ENCODE measurements at regions not wholly inside any gene's neighbourhood (a gene's known extent, or its start where the extent isn't known, plus 50 kb on each side); places are given as distances from the start of the nearest gene placed in this dataset.
A peak's percentile ranks its signal among the peaks of the same experiment; 100 is the strongest.

DNA sequence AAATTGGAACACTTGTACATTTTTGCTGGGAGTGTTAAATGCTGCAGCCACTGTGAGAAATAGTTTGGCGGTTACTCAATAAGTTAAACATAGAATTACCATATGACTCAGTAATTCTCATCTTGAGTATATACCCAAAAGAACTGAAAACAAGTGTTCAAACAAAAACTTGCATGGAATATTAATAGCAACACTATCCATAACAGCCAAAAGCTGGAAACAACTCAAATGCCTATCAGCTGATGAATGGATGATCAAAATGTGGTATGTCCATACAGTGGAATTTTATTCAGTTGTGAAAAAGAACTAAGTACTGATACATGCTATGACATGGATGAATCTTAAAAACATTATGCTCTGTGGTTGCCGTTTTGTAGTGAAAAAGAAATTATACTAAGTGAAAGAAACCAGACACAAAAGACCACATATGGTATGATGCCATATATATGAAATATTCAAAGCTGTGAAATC is 63.0 kb upstream of the SP4 start (continued):
- no peak for TF ChIP-seq NFYA (IDR thresholded peaks at IDR 0.05; ENCODE audit: borderline replicate concordance, low read depth, low read length)
- TF ChIP-seq, protein P1, sequence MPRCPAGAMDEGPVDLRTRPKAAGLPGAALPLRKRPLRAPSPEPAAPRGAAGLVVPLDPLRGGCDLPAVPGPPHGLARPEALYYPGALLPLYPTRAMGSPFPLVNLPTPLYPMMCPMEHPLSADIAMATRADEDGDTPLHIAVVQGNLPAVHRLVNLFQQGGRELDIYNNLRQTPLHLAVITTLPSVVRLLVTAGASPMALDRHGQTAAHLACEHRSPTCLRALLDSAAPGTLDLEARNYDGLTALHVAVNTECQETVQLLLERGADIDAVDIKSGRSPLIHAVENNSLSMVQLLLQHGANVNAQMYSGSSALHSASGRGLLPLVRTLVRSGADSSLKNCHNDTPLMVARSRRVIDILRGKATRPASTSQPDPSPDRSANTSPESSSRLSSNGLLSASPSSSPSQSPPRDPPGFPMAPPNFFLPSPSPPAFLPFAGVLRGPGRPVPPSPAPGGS (IDR thresholded peaks at IDR 0.05; ENCODE audit: borderline replicate concordance, insufficient read depth, low read depth, low read length, poor library complexity, severe bottlenecking) = no peak
- TF ChIP-seq ATF7 (IDR thresholded peaks at IDR 0.05; ENCODE audit: low read depth) = peak; percentile 42; the same call in 1 of the 2 replicates

DNA sequence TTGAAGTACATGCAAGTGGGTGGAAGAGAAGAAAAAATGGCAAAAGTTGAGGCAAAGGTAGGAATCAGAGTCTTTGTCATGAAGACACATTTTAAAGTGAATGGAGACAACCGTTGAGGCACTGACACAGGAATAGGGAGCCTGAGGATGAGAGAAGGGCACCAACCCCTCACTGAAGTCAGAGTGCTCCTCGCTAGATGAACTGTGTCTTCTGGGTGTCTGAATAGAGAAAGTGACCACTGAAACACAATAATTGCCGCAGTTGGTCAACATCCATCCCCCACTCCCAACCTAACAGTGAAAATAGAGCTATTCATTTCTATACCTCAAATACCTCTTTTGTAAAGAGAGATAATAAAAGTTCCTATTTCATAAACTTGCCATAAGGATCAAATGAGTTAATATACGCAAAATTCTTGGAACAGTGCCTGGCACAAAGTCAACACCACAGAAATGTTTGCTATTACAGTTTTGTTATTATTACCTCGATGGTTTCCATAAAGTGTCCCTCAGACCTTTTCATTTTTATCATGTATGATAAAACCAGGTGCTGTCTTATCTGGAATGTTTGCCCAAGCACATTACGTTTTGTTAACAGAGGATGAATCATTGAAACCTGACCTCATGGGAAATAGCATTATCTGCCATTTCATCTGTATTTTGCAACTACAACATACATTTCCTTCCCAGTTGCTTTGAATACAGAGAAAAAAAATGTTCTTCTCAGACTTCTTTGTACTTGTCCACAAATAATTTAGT is 61.8 kb upstream of the SP4 start:
- intact Hi-C loops (cut with micrococcal nuclease; ENCODE audit: unreplicated experiment) = no loop called here
- H3K36me3 ChIP-seq (ENCODE audit: control insufficient read depth in 2 of 2, insufficient read depth in 2 of 2, low read length in 1 of 2) = no peaks in the 10 kb centered on the region

More for the DNA sequence above, 61.8 kb upstream of the SP4 start:
- H2AFZ ChIP-seq (ENCODE audit: control insufficient read depth, low read depth, low read length) = no peak overlapping the region
- in situ Hi-C loops (cut with MboI) = loop anchor here (25.0 kb wide), 1 partner anchor 1129 kb away; no protein-coding TSS in a partner anchor
- SMC1A ChIA-PET (ENCODE audit: uncharacterized antibody, unreplicated experiment) = interaction anchor here (1.0 to 7.1 kb wide), 8 partner anchors 10 to 67 kb away, joined by 3 to 52 read pairs (median 8); no protein-coding TSS in a partner anchor
- no peaks in the 10 kb centered on the region for H4K20me1 ChIP-seq (ENCODE audit: control insufficient read depth, insufficient read depth)
- DNase-seq (ENCODE audit: low read depth, low spot score) (no peak), FAIRE-seq (peak; percentile 54), ATAC-seq (no peak)
- CTCF ChIA-PET = interaction anchor here (1.4 to 2.3 kb wide), 2 partner anchors 13 to 110 kb away, joined by 3 to 10 read pairs; no protein-coding TSS in a partner anchor
- peaks cover 12% of the 10 kb centered on the region; the same call in 2 of the 3 replicates for H3K9me3 ChIP-seq (replicated peaks; ENCODE audit: control insufficient read depth, insufficient read depth, low read length)
- WGBS (ENCODE audit: insufficient coverage, insufficient replicate concordance, low lambda C conversion rate, missing lambda C conversion rate) = 52% methylated on average over 6 of the region's 6 CpGs
- RAD21 ChIA-PET (ENCODE audit: unreplicated experiment) = interaction anchor here (5.8 kb wide), 1 partner anchor 13 kb away, joined by 29 read pairs; no protein-coding TSS in a partner anchor
- peaks cover 21% of the 10 kb centered on the region for H3K4me1 ChIP-seq (ENCODE audit: control insufficient read depth, insufficient read depth, low read length)
- H3K79me2 ChIP-seq (ENCODE audit: control insufficient read depth, insufficient read depth, low read length) = no peaks in the 10 kb centered on the region
- BruUV-seq (replicated peaks) = no TSS peak
- H3K27me3 ChIP-seq (replicated peaks in 1 of 2; ENCODE audit: control insufficient read depth in 2 of 2, insufficient read depth in 2 of 2, low read length in 1 of 2) = no peaks in the 10 kb centered on the region
- POLR2A ChIA-PET = no interaction called here
- H3K27ac ChIP-seq (ENCODE audit: control insufficient read depth, insufficient read depth) = no peak overlapping the region; the same call in 1 of the 2 replicates
- H3K9ac ChIP-seq (ENCODE audit: control insufficient read depth, insufficient read depth, low read length) = no peak overlapping the region
- no peak overlapping the region for H3K4me2 ChIP-seq (ENCODE audit: control insufficient read depth, insufficient read depth)
- TF ChIP-seq EZH2 (IDR thresholded peaks at IDR 0.05; ENCODE audit: borderline replicate concordance, control insufficient read depth, low read depth, low read length) (no peak), RAD21 (IDR thresholded peaks at IDR 0.05; ENCODE audit: insufficient read depth, low read depth, low read length) (no peak), SREBF1 (IDR thresholded peaks at IDR 0.05; ENCODE audit: low read length) (no peak), DPF2 (IDR thresholded peaks at IDR 0.05) (no peak), CEBPB (IDR thresholded peaks at IDR 0.05; ENCODE audit: borderline replicate concordance in 1 of 2, low read depth in 2 of 2, low read length in 2 of 2) (no peak)
- TF ChIP-seq, protein P2, sequence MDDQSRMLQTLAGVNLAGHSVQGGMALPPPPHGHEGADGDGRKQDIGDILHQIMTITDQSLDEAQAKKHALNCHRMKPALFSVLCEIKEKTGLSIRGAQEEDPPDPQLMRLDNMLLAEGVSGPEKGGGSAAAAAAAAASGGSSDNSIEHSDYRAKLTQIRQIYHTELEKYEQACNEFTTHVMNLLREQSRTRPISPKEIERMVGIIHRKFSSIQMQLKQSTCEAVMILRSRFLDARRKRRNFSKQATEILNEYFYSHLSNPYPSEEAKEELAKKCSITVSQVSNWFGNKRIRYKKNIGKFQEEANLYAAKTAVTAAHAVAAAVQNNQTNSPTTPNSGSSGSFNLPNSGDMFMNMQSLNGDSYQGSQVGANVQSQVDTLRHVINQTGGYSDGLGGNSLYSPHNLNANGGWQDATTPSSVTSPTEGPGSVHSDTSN (IDR thresholded peaks at IDR 0.05; ENCODE audit: insufficient replicate concordance, low read depth, low read length) = no peak
- TF ChIP-seq, protein P3, sequence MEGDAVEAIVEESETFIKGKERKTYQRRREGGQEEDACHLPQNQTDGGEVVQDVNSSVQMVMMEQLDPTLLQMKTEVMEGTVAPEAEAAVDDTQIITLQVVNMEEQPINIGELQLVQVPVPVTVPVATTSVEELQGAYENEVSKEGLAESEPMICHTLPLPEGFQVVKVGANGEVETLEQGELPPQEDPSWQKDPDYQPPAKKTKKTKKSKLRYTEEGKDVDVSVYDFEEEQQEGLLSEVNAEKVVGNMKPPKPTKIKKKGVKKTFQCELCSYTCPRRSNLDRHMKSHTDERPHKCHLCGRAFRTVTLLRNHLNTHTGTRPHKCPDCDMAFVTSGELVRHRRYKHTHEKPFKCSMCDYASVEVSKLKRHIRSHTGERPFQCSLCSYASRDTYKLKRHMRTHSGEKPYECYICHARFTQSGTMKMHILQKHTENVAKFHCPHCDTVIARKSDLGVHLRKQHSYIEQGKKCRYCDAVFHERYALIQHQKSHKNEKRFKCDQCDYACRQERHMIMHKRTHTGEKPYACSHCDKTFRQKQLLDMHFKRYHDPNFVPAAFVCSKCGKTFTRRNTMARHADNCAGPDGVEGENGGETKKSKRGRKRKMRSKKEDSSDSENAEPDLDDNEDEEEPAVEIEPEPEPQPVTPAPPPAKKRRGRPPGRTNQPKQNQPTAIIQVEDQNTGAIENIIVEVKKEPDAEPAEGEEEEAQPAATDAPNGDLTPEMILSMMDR (IDR thresholded peaks at IDR 0.05 in 2 of 3, conservative IDR thresholded peaks at IDR 0.05 in 1 of 3; ENCODE audit: control insufficient read depth in 2 of 3, extremely low read depth in 1 of 3, insufficient read depth in 1 of 3, low read depth in 3 of 3, low read length in 3 of 3) = no peak
- no peak overlapping the region for H3K4me3 ChIP-seq
